ENCODE measurements at regions not wholly inside any gene's neighbourhood (a gene's known extent, or its start where the extent isn't known, plus 50 kb on each side); places are given as distances from the start of the nearest gene placed in this dataset.
A peak's percentile ranks its signal among the peaks of the same experiment; 100 is the strongest.

DNA sequence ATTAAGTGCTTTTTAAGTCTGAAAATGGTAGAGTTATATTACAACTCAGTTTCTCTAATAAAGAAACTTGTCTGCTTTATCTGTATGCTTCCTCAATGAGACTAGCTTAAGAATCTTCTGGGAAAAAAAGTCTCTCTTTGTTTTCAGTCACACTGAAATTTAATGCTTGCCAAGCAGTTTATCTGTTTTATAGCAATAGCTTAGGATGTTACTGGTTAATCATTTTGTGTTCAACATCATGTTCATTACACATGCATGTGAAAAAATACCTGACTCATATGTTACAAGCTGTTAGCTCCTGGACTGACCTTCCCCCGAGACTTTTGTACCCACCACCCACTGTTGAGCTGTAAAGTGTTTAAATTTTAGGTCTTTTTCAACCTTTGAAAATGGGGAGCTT is 706.2 kb upstream of the CBLB start:
- no peak for DNase-seq

- DNase-seq, result no peak
These were observed 708.4 kb upstream of the CBLB start for GRCh38 chr3:106577241-106577640.

- DNase-seq, result no peak
These were observed 710.1 kb upstream of the CBLB start for GRCh38 chr3:106578911-106579310.

DNA sequence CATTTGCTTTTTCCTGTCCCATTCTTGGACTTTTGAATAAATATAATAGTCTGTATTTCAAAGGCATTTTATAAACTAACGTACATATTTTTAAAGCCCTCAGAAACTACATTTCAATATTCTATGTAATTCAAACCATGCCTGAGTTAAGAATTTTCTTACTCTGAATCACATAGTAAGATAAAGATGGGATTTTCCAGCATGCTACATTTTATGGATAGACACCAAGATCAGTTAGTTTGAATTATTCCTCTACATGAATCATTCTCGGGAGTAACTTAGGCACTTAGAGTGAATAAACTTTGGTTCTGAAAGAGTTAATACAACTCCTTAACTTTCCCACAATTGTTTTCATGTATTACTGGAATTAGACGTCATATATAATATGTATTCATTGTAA is 713.3 kb upstream of the CBLB start:
- no peak for DNase-seq

GRCh38 chr3:106587551-106587950 is 718.7 kb upstream of the CBLB start:
- no peak for DNase-seq

DNA sequence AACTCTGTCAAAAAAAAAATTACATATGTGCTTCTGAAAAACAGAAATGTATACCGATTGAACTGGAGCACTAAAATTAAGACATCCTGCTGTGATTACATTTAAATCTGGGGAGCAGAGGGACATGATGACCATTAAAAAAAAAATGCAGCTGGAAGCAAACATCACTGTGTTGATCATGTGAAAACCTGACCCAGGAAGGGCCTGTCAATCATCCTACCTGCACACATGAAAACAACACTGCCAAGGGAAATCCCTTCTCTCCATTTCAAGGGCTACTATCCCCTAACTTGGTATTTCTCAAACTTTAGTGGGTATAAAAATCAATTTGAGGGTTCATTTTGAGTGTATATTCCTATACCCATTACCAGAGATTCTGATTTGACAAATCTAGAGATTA is 719.9 kb upstream of the CBLB start:
- DNase-seq, result no peak

GRCh38 chr3:106589311-106589942 is 720.6 kb upstream of the CBLB start:
- DNase-seq, result no peak

- no peak for DNase-seq
These were observed 721.4 kb upstream of the CBLB start for GRCh38 chr3:106590216-106590615.

DNA sequence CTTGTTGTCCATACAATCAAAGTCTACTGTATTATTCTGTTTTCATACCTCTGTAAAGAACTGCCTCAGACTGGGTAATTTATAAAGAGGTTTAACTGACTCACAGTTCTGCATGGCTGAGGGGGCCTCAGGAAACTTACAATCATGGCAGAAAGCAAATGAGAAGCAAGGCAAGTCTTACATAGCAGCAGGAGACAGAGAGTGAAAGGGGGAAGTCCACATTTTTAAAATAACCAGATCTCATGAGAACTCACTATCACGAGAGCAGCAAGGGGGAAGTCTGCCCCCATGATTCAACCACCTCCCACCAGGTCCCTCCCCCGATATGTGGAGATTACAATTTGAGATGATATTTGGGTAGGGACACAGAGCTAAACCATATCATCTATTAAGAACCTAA is 724.6 kb upstream of the CBLB start:
- DNase-seq, result peak; percentile 7

DNA sequence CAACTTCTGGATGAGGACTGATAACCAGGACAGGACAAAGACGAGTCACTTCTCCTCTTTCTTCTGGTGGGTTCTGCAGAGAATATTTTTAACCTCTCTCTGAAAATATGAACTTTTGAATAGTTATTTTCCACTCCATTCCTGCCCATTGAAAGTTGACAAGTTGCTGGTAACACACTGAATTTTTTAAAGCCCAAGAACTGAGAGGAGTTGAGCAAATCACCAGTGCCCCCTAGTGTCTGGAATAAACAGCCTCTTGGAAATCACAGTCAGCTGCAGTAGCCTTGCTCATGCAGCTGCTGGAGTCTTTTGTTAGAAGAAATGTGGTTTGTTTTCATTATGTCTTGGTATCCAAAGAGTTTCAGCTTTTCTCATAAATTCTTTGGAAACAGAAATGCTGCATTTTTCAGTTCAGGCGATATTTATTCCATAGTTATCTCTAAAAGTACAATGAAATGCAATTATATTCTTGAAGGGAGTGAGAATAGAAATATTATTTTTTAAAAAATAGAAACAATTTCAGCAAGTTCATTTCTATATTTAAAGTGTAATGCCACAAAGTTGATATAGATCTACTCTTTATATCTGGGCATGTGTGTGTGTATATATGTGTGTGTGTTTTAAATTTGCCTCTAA is 741.0 kb upstream of the CBLB start:
- peak; percentile 75 for DNase-seq

- no peak for DNase-seq
These were observed 741.6 kb upstream of the CBLB start for GRCh38 chr3:106610362-106610959.

DNA sequence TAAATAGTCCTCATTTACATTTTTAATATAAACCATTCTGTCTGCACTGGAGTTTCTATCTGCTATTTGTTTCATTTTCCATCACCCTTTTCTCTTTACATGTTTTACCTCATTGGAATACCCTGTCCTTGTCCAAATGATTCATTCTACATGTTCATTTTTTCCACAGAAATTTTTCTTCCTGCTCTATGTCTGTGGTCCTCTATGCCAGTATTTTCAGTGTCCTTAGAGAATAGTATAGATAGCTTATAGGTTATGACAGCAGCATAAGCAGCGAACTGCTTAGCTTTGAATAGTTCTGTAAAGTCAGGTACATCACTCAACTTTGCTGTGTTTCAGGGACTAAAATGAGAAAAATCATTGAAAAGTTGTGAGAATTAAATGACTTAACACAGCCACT is 742.3 kb upstream of the CBLB start:
- DNase-seq, result no peak

DNA sequence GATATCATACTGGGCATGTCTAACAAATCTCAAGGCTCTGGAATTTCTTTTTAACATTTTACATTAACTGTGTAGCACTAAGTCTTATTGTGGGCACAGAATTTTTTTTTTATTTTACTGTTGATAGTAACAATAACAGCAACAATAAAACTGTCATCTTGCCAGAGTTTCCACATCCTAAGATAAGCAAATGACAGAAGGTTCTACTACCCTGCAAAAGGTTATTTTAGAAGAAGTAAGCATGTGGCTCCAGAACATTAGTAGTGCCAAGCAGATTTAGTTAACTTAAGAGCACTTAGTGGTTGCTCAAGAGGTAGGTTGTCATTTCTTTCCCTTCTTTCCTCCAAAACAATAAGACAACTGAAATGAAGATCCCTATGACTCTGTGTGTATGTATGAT is 743.0 kb upstream of the CBLB start:
- DNase-seq, result no peak

DNA sequence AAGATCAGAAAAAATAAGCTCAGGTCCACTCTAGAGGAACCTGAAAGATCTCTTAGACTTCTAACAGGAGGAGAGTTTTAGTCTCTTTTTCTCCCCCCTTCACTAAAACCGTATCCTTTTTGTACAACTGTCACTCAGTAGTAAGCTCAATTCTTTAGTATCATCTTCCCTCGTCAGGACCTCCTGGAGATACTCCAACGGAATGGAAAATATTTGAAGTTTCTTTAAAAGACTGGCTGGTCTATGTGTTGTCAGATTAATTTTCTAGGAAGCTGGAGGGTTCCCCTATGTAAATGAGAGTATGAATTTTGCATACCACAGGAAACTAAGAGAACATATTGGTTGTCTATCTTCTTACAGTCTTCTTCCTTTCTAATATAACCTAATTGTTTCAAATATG is 747.7 kb upstream of the CBLB start:
- no peak for DNase-seq

DNA sequence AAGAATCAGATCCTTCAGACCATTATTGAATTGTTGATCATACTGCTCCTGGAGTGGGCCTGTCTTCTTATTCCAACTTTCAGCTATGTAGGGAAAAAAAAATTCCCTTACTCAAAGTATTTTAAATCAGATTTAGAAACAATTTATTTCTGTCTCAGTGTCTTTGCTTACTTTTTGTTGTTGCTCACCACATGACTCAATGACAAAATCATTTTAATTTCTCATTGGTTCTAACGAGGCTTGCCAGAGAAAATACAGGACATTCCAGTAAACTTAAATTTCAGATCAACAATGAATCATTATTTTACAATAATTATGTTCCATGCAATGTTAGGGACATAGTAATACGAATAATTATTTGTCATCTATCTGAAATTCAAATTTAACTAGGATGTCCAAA is 748.5 kb upstream of the CBLB start:
- DNase-seq, result no peak

DNA sequence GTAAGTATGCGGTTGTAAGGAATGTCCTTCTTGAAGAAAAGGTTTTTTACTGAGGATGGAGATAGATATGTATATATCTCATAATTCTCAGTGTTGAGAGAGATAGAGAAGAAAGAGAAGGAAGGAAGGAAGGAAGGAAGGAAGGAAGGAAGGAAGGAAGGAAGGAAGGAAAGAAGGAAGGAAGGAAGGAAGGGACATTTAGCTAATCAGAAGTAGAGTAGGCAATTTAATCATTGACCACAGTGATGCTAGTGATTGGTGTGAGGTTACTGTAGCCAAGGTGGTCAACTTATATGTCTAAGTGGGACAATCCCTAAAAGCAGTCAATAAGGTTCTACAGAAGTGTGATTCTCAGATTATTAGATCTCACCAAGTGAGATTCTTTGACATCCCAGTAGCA is 751.8 kb upstream of the CBLB start:
- DNase-seq, result no peak

DNA sequence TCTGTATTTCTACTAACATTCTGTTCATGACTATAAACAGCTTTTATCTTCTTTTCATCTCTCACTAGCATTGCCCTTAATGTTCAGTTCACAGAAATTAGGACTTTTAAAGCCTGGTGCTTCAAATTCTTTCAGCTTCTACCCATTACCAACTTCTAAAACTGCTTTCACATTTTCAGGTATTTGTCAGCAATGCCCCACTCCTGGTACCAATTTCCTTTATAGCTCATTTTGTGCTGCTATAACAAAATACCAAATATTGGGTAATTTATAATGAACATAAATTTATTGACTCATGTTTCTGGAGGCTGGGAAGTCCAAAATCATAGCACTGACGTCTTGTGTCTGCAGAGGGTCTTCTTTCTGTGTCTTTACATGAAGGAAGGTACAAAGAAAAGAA is 753.1 kb upstream of the CCDC54 start:
- DNase-seq, result no peak

DNA sequence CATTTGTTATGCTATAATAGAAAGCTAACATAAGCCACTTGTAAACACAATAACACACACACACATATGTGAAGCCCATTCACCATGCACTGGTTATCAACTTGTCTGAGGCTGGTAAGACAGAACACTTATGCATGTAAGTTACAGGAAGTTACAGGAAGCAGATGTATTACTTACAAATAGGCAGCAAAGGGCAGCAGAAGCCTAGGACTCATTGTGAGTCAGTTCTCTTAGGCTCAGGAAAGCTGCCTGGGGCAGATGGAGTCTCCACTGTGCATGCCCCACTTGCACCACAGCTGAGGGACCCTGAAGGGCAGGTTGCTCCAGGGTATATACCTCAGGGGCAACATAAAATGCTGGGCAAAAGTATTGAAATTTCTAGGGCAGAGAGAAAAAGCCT is 748.8 kb upstream of the CCDC54 start:
- DNase-seq, result no peak

- no peak for DNase-seq
These were observed 747.9 kb upstream of the CCDC54 start for GRCh38 chr3:106629215-106629832.

GRCh38 chr3:106631373-106632108 is 745.7 kb upstream of the CCDC54 start:
- DNase-seq, result no peak

DNA sequence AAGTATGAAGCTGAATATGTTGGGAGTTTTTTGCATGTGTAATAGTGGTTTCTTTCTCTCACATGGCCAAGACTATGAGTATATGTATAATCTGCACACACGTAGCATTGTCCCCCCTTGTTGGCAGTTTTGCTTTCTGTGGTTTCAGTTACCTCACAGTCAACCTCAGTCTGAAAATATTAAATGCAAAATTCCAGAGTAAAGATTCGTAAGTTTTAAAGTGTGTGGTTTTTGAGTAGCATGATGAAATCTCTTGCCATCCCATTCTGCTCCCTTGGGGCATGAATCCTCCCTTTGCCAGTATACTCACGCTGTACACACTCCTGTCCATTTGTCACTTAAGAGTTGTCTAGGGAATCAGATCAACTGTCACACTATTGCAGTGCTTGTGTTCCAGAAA is 742.0 kb upstream of the CCDC54 start:
- DNase-seq, result no peak

DNA sequence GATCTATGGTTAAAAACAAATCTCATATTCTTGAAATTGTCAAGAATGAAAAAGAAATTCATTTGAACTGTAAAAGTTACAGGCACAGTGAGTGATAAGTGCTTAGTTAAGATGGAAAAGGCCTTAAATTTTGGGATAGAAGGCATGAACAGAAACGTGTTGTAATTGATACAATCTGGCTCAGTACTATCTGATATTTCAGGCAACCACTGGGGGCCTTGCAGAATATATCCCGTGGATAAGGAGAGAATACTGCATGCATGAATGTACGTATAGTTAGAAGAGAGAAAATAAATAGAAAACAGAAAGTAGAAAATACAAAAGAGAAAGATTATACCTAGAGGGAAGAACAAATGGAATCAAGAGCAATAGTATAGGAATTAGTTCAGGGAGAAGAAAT is 741.4 kb upstream of the CCDC54 start:
- DNase-seq, result no peak

- DNase-seq, result no peak
These were observed 736.9 kb upstream of the CCDC54 start for GRCh38 chr3:106640353-106640752.

GRCh38 chr3:106642161-106642560 is 735.1 kb upstream of the CCDC54 start:
- DNase-seq, result no peak
